ENCODE measurements at regions not wholly inside any gene's neighbourhood (a gene's known extent, or its start where the extent isn't known, plus 50 kb on each side); places are given as distances from the start of the nearest gene placed in this dataset.
A peak's percentile ranks its signal among the peaks of the same experiment; 100 is the strongest.

DNA sequence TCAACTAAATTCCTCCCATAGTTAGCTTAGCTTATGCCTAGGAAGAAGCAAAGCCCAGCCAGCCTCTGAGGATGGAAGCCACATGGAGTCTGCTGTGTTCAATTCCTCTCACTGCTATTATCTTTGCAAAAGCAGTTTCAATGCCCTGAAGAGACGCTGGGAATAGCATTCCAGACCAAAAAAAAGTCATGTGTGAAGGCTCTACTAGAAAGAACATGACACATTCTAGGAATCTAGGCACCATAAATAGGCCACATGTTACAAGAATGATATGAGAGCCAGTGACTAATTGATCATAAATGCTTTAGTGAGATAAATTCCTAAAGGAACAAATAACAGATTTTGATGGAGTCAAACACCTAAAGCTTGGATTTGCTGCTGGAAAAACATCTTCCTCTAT, 800.8 kb downstream of the TUSC7 start:
- DNase-seq (ENCODE audit: low read depth in 2 of 2): no peak

DNA sequence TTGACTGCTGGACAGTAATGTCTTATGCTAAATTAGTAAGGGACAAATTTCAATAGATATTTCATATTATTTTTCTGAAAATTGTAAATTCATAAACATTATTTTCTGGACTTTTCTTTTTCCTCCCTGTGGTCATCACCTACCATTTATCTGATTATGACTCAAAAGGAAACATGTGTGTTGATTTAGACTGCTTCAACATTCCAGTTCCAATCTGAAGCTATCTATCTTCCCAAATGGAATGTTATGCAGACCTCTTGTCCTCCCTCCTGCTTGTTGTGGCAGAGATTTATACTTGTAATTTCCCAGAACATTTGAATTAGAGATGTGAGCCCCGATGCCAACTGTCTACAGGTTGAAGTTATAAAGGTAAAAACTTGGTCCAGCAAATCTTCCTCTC, 803.4 kb downstream of the TUSC7 start:
- DNase-seq (ENCODE audit: low read depth in 2 of 2): peak in 1 of 2 donors; percentile 1

DNA sequence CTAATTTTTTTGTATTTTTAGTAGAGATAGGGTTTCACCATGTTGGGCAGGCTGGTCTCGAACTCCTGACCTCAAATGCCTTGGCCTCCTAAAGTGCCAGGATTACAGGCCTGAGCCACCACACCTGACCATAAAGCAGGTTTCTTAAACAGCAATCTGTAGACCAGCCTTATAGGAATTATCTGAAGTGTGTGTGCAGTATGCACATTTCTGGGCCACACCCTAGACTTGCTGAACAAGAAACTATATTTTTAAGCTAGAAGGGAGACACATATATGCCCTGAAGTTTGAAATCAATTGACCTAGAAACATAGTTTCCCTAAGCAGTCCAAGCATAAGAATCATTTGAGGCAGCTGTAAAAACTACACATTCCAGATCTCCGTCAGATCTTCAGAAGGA, 805.7 kb downstream of the TUSC7 start:
- DNase-seq (ENCODE audit: low read depth in 2 of 2): no peak

DNA sequence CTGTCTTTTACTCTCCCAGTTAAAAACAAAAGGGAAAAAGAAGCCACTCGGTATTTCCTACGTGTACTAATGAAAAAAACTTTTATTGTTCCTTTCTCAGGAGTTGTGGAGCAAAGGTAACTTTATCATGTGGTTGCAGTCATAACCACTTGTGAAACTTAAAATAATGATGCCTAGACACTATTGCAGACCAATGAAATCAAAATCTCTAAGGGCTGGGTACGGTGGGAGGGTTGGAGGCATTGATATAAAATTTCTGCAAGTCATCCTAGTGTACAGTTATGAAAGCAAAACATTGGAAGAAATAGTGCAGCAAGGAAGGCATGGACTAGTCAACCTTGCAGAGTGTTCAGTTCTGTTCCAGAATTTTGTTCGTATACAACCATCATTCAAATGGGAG, 808.8 kb downstream of the TUSC7 start:
- no peak for DNase-seq (ENCODE audit: low read depth in 2 of 2)

DNA sequence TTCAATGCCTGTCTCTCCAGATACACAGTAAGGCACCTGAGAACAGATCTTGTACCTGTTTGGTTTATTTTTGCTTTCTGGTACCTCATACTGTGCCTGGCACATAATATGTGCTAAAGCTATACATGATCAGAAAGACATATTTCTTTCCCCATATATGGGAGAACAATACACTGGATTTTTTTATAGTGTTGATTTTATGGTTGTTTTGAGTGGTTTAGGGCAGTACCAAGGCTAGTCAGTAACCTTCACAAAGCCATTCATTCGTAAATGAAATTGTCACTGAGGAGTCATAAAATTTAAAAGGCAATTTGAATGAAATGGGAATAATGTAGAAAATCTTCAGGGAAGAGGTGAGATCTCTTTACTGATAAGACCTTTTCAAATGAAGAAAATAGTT, 810.2 kb downstream of the TUSC7 start:
- no peak for DNase-seq (ENCODE audit: low read depth in 2 of 2)

DNA sequence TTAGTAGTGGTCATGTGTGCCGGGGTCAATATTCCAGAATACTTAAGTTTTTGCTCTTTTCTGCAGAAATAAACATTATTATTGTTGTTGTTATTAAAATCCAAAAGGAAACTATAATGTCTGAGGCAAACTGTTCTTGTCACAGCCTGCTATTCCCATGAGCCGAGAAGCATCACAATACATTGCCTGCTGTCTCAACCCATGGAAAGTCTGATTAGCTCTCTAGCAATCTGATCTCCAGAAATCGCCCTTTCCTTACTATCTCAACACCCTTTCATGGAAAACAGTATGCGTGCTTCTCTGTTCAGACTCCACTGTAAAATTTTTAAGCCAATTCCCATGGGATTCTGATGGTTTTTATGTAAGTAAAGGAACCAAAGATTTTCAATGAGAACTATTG, 811.0 kb downstream of the TUSC7 start:
- no peak for DNase-seq (ENCODE audit: low read depth in 2 of 2)

DNA sequence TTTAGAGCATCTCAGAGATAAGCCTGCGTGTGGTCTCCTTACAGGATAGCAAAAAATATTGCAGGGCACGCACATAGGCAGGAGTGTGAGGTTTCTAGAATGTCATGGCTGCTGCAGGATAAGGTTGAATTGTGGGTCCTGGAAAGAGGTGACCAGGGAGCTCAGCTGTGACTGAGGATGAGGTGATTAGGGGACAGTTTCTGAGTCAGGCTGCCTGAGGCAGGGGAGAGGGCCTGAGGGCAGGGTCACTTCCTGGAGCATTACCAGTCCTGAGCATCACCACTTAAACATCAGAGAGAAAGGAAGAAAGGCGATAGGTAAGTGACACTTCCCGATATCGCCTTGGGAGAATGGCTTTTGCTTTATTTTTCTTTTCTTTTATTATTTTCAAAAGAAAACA, 813.8 kb downstream of the TUSC7 start:
- DNase-seq (ENCODE audit: low read depth in 2 of 2): no peak

DNA sequence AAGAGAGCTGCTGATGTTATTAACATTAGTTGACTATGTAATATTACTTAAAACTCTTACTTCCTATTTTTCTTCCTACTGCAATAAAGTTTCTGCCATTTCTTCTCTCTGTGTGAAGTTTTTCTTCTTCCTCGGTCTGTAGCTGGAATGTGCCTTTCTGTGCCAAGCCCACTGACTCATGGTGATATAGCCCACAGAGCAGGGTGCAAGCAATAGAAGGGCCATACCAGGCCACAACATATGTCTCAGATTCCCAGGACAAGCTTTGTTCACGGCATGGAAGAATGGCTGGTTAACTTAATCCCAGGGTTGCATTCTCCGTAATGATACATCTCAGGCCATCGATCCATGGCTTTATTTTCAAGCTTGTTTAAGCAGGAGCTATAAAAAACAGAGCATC, 815.3 kb downstream of the TUSC7 start:
- DNase-seq (ENCODE audit: low read depth in 2 of 2): no peak

DNA sequence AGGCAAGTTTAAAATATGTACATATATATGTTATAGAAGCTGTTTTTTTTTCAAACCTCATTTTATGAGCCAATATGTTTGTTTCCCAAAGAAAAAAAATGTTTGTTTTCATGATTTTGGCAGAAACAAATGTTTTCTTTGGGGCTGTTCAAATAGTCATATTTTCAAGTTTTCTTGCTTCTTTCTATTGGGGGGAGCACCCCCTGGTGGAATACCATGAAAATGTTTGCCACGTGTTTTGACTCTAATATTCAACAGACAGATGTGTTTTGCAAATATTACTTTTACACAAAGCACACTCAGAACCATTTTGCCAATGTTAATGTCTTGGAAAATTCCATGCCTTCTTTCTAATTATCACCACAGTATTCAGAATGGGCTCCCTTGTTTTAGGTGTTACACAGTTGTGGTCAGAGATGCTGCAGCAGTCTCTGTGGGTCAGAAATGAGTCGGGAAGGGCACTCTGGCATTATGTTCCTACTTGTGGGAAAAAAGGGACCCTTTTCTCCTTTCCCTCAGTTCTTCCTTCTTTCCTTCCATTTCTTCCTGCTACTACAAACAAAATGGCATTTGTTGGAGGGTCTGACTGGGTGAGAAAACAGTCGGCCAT, 817.0 kb downstream of the TUSC7 start:
- peak; percentile 24 to 59 for DNase-seq (ENCODE audit: low read depth in 2 of 2)

DNA sequence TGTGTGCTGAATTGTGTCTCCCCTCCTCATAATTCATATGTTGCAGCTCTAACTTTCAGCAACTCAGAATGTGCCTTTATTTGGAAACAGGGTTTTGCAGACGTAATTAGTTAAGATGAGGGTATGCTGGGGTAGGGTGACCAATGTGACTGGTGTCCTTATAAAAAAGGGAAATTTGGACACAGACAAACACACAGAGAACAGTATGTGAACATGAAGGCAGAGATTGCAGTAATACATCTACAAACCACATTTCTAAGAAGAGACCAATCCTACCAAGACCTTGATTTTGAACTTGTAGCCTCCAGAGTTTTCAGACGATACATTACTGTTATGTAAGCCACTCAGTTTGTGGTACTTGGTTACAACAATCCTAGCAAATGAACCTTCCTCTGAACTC, 817.8 kb downstream of the TUSC7 start:
- DNase-seq (ENCODE audit: low read depth in 2 of 2): no peak

DNA sequence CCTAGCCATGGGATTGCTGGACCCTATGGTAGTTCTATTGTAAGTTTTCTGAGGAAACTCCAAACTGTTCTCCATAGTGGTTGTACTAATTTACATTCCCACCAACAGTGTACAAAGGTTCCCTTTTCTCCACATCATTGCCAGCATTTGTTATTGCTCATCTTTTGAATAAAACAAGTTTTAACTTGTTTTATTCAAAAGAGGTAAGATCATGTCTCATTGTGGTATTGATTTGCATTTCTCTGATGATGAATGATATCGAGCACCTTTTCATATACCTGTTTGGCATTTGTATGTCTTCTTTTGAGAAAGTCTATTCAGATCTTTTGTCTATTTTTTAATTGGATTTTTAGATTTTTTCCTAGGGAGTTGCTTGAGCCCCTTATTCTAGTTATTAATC, 819.1 kb downstream of the TUSC7 start:
- no peak for DNase-seq (ENCODE audit: low read depth in 2 of 2)

DNA sequence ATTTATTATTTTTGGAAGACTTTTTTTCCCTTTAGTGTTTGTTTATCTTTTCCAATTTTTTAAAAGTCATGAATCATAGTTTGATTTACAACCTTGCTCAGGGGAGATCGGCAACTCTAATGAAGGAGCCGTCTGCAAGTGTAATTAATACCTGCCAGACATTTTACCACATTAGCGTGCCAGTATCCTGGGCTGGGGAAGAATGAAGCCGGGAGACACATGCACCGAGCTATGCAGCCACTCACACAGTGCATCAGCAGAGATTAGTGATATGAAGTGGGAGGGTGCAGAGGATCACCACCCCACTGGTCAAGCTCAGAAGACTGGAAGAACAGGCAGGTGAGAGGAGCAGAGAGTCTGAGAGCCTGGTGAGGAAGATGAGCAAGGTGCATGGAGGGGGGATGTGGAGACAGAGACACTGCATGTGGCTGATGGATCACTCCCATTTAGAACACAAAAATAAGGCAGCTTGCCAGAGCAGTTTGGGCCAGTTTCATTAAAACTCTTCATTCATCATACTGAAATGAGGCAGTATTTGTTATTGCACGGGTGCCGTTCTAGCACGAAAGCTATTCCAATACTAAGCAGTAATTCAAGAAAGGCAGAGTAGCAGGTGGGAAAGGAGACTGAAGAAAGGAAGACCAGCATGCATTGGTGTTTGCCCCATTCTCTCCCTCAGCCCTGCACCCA, 821.6 kb downstream of the TUSC7 start:
- DNase-seq (ENCODE audit: low read depth in 2 of 2): no peak

DNA sequence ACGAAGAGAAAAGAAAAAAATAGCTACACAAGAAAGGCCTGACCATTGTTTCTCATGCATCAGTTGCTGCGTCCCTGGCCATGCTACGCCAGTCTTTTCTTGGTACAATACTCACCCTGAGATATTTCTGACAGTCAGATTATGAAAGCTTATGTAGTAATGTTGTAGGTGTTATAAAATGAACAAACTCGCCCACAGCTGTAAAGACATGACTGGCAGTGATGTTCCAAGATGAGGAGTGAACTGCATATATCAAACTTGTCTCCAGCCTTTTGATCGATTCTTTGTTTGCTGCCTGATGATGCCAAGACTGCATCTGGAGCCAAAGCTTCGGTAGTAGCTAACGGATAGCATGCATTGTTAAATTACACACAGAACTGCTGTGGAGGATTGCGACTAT, 822.7 kb downstream of the TUSC7 start:
- DNase-seq (ENCODE audit: low read depth in 2 of 2): no peak

DNA sequence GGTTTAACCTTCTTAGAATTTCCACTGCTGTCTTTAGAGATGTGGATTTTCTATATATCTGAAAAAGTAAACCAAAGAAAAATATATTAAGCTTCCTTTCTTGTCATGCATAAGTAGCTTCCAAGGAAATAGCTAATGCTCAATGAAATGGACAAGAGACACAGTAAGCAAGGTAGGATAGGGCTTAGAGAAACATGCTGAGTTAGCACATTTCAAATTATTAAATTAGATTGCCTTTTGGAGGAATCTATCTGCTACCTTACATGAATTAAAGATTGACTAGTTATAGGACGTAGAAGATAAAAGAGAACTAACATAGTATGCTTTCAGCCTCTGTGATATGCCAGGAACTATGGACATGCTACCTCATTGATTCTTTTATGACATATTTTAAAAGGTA, 824.6 kb downstream of the TUSC7 start:
- DNase-seq (ENCODE audit: low read depth in 2 of 2): no peak

DNA sequence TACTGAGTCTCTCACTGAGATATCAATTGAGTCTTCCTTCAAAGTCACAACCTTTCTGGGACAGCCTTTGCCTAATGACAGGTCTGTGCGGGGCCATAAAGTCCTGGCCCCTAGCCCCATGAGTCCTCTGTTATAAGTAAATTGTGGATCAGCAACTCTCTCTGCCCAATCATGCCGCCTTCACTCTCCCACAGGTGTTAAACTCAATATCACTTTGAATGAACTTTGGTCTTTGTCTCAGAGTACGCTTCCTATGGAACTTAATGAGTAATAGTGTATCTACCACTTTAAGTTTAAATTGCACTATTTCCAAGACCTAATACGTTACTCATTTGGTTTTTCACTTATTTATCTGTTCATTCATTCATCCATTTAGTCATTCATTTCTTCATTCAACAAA, 826.4 kb downstream of the TUSC7 start:
- DNase-seq (ENCODE audit: low read depth in 2 of 2): no peak

DNA sequence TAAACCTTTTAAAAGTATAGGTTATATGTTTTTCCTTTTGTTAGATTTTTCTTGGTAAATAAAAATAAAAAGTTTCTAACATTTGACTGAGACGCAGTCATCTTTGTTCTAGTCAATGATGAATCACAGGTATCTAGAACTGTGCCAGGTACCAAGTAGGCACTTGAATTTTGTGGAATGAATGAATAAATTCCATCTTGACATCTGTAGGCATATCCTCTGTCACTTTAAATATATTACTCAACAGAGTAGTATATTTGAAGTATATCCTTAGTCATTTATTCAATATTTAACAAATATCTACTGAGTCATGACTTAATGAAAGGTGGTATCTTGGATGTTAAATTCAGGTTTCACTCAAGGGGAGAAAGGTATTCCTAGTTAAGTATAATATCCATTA, 828.4 kb downstream of the TUSC7 start:
- no peak for DNase-seq (ENCODE audit: low read depth in 2 of 2)

DNA sequence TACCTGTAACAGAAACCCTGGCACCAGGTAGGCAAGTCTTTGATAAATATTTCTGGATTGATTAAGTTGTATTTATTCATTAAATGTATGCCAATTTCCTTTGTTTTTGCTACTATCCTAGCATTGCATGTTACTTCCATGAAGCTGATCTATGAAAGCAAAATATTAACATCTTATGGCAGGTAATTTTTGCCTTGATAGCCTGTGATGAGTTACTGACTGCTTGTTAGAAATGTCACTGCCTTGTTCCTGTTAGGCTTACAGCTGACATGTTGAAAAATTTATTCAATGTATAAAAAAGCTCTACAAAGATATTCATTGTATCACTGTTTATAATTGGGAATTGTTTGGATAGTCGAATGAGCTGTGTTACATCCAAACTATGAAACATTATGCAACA, 830.1 kb downstream of the TUSC7 start:
- no peak for DNase-seq (ENCODE audit: low read depth in 2 of 2)

DNA sequence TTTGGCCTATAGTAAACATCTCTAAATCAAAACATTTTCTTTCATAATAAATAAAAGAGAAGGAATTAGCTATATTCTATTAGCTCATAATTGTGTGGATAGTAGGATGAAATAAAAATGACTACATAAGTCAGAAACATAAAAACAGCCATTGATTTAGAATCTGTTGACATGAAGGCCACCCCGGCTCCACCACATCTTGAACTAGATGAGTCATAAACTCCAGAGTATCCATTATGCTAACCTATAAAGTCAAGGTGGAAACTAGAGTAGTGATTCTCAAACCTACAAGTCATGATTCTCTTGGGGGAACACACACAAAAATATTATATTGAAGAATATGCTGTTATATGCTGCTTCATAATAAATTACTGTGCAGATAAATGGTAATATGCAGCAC, 831.0 kb downstream of the TUSC7 start:
- no peak for DNase-seq (ENCODE audit: low read depth in 2 of 2)

DNA sequence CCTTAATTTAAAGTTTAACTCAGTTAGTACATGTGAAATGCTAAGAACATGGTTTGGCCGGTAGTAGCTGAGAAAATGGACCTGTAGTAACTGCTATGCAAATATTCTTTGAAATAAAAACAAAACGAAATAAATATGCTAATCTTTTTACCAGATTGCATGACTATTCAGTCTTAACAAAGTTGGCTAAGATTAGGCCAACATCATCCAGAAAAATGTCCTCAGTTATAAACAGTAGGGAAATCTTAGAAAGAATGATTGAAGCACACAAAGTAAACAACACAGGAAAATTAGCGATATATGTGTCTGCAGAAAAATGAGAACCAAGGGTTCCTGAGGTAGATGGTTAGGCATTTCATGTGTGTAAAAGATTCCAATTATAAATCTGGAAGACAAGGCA, 832.1 kb downstream of the TUSC7 start:
- no peak for DNase-seq (ENCODE audit: low read depth in 2 of 2)

DNA sequence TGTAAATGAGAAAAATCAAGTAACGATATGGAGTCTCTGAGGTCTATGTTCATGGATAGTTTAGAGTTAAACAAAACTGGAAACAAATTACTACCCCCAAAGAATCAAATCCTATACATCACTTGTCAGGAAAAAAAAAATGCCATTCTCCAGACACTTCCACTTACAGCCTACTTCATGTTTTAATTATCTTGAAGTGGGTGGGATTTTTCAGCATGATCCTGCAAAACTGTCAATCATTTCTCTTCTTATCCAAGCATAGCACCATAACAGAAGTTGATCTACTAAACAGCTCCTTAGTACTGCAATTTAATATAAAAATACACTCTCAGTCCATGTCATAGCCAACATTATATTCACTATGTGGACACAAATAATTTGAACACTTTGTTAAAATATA, 833.9 kb downstream of the TUSC7 start:
- no peak for DNase-seq (ENCODE audit: low read depth in 2 of 2)

DNA sequence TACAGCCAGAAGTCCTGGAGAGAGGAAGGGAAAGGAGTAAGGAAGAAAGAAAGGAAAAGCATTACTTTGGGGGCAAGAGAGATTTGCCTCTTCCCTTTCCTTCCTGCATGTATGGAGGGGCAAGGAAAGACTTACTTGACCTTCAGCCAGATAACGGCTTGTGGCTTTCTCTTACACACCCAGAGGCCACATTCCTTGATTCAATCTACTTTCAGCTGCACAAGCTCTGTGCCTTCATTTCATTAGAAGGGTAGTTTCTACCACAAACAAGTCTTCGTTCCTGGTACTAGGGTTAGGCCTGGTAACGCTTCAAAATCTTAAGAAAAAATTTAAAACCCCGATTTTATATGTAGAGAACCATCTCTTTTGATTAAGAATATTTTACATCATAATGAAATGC, 835.9 kb downstream of the TUSC7 start:
- DNase-seq (ENCODE audit: low read depth in 2 of 2): no peak

DNA sequence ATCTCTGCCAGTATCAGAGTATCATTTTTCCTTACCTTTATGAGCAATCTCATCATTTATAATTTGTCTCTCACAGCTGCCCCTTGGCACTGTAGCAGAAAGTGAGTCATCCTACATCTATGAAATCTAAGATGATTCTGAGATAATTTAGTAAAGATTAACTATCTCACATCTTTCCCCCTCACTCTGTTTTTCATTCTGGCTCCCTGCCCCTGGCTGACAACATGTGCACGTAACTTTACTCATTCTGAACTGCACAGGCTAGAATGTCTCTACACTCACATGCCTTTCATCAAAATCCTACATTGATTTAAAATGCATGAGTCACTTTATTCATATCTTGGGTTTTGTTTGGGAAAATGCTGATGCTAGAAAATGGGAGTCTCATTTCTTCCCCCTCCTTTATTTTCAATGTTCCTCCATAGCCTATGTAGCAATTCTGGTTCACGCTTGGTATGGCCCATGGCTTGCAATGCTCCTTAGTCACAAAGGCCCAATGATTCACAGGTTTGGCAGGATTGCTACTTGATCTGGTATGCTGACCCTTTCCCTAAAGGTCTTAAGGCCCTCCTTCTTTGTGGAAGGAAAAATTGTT, 838.5 kb downstream of the TUSC7 start:
- no peak for DNase-seq (ENCODE audit: low read depth in 2 of 2)

DNA sequence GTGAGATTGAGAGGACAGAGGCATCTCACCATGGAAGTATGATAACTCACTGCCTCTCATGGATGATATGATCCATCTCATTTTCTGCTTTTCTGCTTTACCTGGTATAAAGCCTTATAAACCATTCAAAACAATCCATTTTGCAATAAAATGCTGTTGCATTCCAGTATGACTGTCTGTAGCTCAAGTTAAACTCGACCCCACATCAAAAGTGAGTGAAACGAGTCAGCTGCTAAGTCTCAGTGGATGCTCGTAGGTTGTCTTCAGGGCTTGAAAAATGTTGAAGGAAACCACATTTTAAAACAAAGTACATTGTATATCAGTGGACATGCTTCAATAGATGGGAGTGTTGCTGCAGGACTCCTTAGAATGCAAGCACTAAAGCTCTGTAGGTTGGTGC, 839.0 kb downstream of the TUSC7 start:
- no peak for DNase-seq (ENCODE audit: low read depth in 2 of 2)

All from lung microvascular endothelial cell (primary cell).